ENCODE measurements at regions not wholly inside any gene's neighbourhood (a gene's known extent, or its start where the extent isn't known, plus 50 kb on each side); places are given as distances from the start of the nearest gene placed in this dataset.
"Not testable (repeated sequence)": the region's sequence is repeated elsewhere in the genome, so short reads cannot be mapped to it uniquely, and the experiment has no call there.

- peak; percentile 91 for FAIRE-seq
- DNase-seq (ENCODE audit: low spot score), result peak; percentile 67
Observed at GRCh38 chrX:44785652-44786051, 58.2 kb upstream of the DUSP21 start.

GRCh38 chrX:44784241-44784640 is 59.6 kb upstream of the DUSP21 start:
- DNase-seq (ENCODE audit: low spot score), result no peak
- FAIRE-seq, result no peak

DNA sequence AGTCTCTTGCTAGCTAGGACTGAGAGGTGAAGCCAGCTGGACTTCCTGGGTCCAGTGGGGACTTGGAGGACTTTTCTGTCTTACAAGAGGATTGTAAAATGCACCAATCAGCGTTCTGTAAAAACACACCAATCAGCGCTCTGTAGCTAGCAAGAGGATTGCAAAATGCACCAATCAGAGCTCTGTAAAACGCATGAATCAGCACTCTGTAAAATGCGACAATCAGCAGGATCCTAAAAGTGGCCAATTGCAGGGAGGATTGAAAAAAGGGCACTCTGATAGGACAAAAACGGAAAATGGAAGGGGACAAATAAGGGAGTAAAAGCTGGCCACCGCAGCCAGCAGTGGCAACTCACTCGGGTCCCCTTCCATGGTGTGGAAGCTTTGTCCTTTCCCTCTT is 65.6 kb upstream of the DUSP21 start:
- FAIRE-seq (no peak), DNase-seq (ENCODE audit: low spot score) (no peak)

DNA sequence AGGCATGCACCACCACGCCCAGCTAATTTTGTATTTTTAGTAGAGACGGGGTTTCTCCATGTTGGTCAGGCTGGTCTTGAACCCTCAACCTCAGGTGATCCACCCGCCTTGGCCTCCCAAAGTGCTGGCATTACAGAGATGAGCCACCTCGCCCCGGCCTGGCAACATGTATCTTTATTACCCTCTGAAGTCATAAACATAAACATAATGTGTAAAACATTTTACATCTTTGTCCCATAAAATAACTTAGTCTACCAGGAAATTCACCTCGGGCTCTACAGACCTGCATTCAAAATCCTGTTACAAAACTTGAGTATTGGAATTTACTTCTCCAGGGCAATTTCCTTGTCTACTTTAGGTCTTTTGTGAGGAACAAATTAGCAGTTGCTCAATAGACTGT is 68.1 kb upstream of the DUSP21 start:
- DNase-seq (ENCODE audit: low spot score), result no peak
- no peak for FAIRE-seq

- DNase-seq (ENCODE audit: low spot score); FAIRE-seq: not testable (repeated sequence)
Observed at GRCh38 chrX:44774066-44774465, 69.8 kb upstream of the DUSP21 start.

- DNase-seq (ENCODE audit: low spot score) (no peak), FAIRE-seq (peak; percentile 17)
Observed at GRCh38 chrX:44770121-44770520, 73.7 kb upstream of the DUSP21 start.

- FAIRE-seq, result no peak
- no peak for DNase-seq (ENCODE audit: low spot score)
Observed at GRCh38 chrX:44767308-44767707, 76.5 kb upstream of the DUSP21 start.

- no peak for FAIRE-seq
- DNase-seq (ENCODE audit: low spot score), result no peak
Observed at GRCh38 chrX:44765556-44765955, 78.3 kb upstream of the DUSP21 start.

DNA sequence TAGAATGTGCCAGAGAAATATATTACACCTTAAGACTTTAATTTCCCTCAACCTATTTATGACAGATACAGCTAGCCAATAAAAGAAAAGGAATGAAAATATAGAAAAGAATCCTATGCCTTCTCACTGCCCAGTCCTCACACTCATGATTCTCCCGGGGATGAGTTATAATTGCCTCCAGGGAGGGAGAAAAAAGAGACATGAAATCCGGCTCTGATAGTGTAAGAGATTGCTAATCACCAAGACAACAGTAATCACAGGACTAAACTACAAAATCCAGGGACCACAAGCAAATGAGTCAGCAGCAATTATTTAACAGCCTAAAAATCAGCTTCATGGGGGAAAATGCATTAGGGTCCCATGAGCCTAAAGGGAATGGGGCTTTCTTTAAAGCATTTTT is 95.9 kb upstream of the DUSP21 start:
- DNase-seq (ENCODE audit: low spot score) (no peak), FAIRE-seq (no peak)

DNA sequence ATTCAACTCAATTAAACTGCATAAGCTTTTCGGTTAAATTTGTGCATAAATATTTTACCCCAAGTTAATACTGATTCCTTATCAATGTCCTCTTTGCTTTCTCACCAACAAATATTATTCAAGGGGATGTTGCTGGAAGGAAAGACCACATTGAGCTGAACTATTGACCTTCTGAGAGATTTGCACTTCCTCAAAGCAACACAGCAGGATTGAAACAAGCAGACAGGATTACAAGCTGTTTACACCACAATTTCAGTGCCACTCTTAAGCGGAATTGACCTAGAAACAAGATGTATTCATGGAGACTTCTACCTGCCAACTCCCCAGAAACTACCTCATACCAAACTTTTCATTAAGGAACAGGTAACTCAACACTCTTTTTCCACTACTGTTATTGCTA is 96.5 kb upstream of the DUSP21 start:
- FAIRE-seq, result no peak
- no peak for DNase-seq (ENCODE audit: low spot score)

GRCh38 chrX:44744799-44745198 is 99.0 kb upstream of the DUSP21 start:
- DNase-seq (ENCODE audit: low spot score), result no peak
- FAIRE-seq, result no peak

DNA sequence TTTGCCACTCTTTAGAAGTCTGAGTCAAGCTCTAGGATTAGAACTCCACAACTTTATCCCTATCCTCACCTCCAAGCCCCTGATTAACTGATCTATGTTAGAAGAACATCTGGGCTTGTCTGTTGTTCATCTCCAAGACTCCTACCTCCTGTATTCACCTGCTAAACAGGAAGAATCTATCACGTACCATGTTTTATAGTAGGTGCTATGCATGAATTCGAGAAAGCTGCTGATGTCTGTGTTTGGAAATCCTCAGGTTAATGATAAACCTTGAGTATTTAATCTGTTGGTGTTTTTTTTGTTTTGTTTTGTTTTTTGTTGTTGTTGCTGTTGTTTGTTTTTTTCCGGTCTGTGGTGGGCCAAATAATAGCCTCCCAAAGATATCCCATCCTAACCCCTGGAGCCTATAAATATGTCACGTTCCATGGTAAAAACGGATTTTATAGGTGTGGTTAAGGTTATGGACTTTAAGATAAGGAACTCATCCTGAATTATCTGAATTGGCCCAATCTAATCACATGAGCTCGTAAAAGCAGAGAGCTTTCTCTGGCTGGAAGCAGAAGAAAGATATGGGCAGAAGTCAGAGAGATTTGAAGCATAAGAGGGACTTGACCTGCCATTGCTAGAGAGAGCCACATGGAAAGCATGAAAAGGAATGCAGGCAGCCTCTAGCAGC is 101.2 kb upstream of the DUSP21 start:
- no peak for FAIRE-seq
- DNase-seq (ENCODE audit: low spot score), result no peak

- FAIRE-seq, result not testable (repeated sequence)
Observed at GRCh38 chrX:44741859-44742258, 102.0 kb upstream of the DUSP21 start.

GRCh38 chrX:44741458-44741857 is 102.4 kb upstream of the DUSP21 start:
- FAIRE-seq; DNase-seq (ENCODE audit: low spot score): not testable (repeated sequence)

More at GRCh38 chrX:44741859-44742258, 102.0 kb upstream of the DUSP21 start:
- DNase-seq (ENCODE audit: low spot score), result not testable (repeated sequence)

DNA sequence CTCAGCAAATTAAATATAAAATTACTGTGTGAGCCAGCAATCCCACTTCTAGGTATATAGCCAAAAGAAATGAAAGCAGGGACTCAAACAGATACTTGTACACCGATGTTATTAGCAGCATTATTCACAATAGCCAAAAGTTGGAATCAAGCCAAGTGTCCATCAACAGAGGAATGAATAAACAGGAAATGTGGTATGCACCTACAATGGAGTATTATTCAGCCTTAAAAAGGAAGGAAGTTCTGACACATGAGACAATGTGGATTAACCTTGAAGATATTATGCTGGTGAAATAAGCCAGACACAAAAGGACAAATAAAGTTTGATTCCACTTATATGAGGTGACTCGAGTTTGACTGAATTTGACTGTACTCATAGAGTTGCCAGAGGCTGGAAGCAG is 108.3 kb upstream of the DUSP21 start:
- no peak for DNase-seq (ENCODE audit: low spot score)
- no peak for FAIRE-seq

GRCh38 chrX:44733931-44734330 is 109.9 kb upstream of the DUSP21 start:
- no peak for FAIRE-seq
- peak; percentile 3 for DNase-seq (ENCODE audit: low spot score)

- FAIRE-seq (no peak), DNase-seq (ENCODE audit: low spot score) (no peak)
Observed at GRCh38 chrX:44731160-44731559, 112.7 kb upstream of the DUSP21 start.

DNA sequence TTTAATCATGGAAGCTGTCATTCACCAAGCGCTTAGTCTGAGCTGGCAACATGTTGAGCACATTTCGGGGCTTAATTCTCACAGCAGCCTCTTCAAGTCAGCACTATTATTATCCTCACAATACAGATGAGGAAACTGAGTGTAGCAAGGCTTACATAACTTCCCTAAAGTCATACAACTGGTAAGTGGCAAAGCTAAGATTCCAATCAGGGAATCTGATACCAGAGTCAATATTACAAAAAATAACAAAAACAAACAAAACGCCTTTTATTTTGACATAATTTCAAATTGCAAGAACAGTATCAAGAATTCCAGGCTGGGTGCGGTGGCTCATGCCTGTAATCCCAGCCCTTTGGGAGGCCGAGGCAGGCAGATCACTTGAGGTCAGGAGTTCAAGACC is 120.4 kb upstream of the DUSP21 start:
- FAIRE-seq (no peak), DNase-seq (ENCODE audit: low spot score) (no peak)

DNA sequence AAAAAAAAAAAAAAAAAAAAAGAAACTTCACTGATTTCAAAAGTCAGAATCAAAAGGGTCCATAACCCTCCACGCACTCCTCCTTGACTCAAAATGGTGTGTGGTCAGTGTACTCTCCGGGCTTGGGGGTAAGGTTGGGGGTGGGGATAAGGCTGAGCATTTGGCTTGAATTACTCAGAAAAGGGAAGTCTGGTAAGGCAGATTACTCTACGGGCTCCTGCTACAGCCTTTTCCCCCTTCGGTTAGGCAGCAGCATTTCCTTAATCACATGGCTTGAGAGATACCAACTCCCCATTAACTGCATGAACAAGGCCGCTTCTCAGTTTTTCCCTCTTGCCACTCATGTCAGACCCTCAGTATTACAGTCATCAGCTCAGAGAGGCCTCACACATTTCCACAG is 135.4 kb upstream of the DUSP21 start:
- DNase-seq (ENCODE audit: low spot score) (no peak), FAIRE-seq (no peak)

- FAIRE-seq (no peak), DNase-seq (ENCODE audit: low spot score) (no peak)
Observed at GRCh38 chrX:44705817-44706551, 137.8 kb upstream of the DUSP21 start.

DNA sequence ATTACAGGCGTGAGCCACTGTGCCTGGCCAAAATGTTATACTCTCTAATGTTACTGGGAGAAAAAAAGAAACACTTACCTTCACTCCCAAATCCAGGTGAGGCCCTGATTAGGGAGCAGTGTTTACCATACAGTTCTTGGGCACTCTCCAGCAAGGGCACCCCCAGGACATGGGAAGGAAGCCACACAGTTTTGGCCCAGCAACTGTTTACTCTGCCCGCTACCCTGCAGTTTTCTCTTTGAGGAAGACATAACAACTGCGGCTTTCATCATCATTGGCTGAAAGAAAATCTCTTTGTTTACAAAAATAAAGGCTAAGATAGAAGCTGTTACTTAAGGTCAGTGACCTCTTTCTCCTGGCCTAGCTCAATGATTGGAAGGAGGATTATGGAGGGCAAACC is 145.5 kb upstream of the DUSP21 start:
- DNase-seq (ENCODE audit: low spot score), result no peak
- no peak for FAIRE-seq

- FAIRE-seq, result no peak
- no peak for DNase-seq (ENCODE audit: low spot score)
Observed at GRCh38 chrX:44693255-44693654, 150.6 kb upstream of the DUSP21 start.

DNA sequence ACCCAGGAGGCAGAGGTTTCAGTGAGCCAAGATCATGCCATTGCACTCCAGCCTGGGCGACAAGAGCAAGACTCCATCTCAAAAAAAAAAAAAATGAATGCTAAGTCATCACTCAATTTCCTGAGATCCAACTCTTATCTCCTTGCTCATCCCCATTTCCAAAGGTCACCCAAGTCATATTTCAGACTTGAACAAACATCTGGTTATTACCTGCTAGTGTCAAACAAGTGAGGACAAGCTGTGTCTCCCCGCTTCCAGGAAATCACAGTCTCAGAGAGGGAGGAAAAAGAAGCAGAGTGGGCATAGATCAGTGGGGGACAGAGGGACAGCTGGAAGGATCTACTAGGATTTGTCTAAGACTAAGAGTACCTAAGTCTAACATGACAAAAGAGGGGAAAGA is 147.5 kb upstream of the FUNDC1 start:
- no peak for FAIRE-seq
- no peak for DNase-seq (ENCODE audit: low spot score)
